ENCODE measurements at regions not wholly inside any gene's neighbourhood (a gene's known extent, or its start where the extent isn't known, plus 50 kb on each side); places are given as distances from the start of the nearest gene placed in this dataset.
A peak's percentile ranks its signal among the peaks of the same experiment; 100 is the strongest.

DNA sequence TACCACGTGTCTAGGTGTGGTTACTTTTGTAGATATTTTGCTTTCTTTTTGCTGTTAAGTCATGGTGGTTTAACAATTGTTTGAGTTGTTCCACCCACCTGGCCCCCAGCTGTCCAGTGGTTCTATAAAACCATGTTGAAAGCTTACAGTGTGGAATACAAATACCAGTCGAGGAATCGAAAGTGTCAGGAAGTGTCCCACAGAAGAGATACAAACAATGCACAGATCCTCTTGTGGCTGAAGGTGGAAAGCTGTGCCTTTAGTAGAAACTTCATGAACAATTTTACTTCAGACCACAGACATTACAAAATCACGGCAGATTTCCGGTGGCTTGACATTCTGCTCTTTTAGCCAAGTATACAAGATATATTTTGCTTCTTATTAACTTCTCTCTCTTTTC is 782.4 kb upstream of the SOX9 start:
- peak overlapping the region in 1 of 2 experiments; percentile 27; a peak in 2 of 4 replicates for H4K8ac ChIP-seq (ENCODE audit: low read depth in 2 of 2, low read length in 2 of 2)
- peak overlapping the region; percentile 65 for H2AFZ ChIP-seq (replicated peaks; ENCODE audit: low read length, poor library complexity)
- no peak overlapping the region for H4K91ac ChIP-seq (ENCODE audit: insufficient read depth, low read depth, low read length)
- no peak overlapping the region for H2AK9ac ChIP-seq (replicated peaks; ENCODE audit: low read depth, low read length, poor library complexity)
- peak overlapping the region; percentile 28; the same call in 1 of the 2 replicates for H3K9ac ChIP-seq (ENCODE audit: low read depth, low read length)
- dilution Hi-C loops (cut with HindIII; ENCODE audit: low sequenced_read_pairs, unreplicated experiment) (no loop called here), in situ Hi-C loops (cut with MboI; ENCODE audit: low sequenced_read_pairs) (no loop called here), intact Hi-C loops (cut with micrococcal nuclease) (loop anchor here (10.0 kb wide), 1 partner anchor 126 kb away; no protein-coding TSS in a partner anchor)
- no peak overlapping the region for H2AK5ac ChIP-seq (ENCODE audit: low read depth, low read length)
- H3K9me3 ChIP-seq (ENCODE audit: control insufficient read depth, insufficient read depth, low read length): no peaks in the 10 kb centered on the region
- no peaks in the 10 kb centered on the region for H3K79me1 ChIP-seq (ENCODE audit: low read depth in 1 of 2, low read length in 2 of 2)
- no peaks in the 10 kb centered on the region for H4K20me1 ChIP-seq (ENCODE audit: insufficient read depth, low read length)
- BruUV-seq (replicated peaks): no TSS peak
- H3K4me3 ChIP-seq (ENCODE audit: insufficient read depth, low read depth, low read length): peak overlapping the region; percentile 46; the same call in 1 of the 2 replicates
- peak overlapping the region; percentile 54; the same call in 1 of the 2 replicates for H2BK120ac ChIP-seq (ENCODE audit: low read depth, low read length)
- no CpG with 5 or more reads among the region's 5 CpGs for WGBS, 2 experiments (ENCODE audit: extremely low coverage in 2 of 2, insufficient read length in 1 of 2)
- H3K9me1 ChIP-seq (ENCODE audit: insufficient read depth, low read length): no peaks in the 10 kb centered on the region
- H4K5ac ChIP-seq (ENCODE audit: low read depth, low read length): no peak overlapping the region; the same call in 1 of the 2 replicates
- no peak overlapping the region for H2BK15ac ChIP-seq (ENCODE audit: low read depth, low read length)
- TF ChIP-seq FOS (IDR thresholded peaks at IDR 0.05; ENCODE audit: low read depth, low read length) (no peak), CEBPB (IDR thresholded peaks at IDR 0.05; ENCODE audit: low read depth, low read length) (no peak), POLR2A (IDR thresholded peaks at IDR 0.05; ENCODE audit: low read depth, low read length) (no peak), MAZ (IDR thresholded peaks at IDR 0.05; ENCODE audit: borderline replicate concordance, low read depth, low read length) (no peak), BHLHE40 (IDR thresholded peaks at IDR 0.05; ENCODE audit: low read depth, low read length) (no peak), NFE2L2 (IDR thresholded peaks at IDR 0.05; ENCODE audit: low read depth, low read length) (no peak), RCOR1 (IDR thresholded peaks at IDR 0.05; ENCODE audit: insufficient replicate concordance, low read length) (no peak), CHD1 (IDR thresholded peaks at IDR 0.05; ENCODE audit: low read depth, low read length) (no peak), MAFK (IDR thresholded peaks at IDR 0.05; ENCODE audit: low read depth, low read length) (no peak), RFX5 (IDR thresholded peaks at IDR 0.05; ENCODE audit: low read depth, low read length) (no peak), MXI1 (IDR thresholded peaks at IDR 0.05; ENCODE audit: borderline replicate concordance, low read depth, low read length) (no peak), SMC3 (IDR thresholded peaks at IDR 0.05; ENCODE audit: low read depth, low read length) (no peak), RAD21 (IDR thresholded peaks at IDR 0.05; ENCODE audit: low read length) (no peak)
- TF ChIP-seq, protein P1, sequence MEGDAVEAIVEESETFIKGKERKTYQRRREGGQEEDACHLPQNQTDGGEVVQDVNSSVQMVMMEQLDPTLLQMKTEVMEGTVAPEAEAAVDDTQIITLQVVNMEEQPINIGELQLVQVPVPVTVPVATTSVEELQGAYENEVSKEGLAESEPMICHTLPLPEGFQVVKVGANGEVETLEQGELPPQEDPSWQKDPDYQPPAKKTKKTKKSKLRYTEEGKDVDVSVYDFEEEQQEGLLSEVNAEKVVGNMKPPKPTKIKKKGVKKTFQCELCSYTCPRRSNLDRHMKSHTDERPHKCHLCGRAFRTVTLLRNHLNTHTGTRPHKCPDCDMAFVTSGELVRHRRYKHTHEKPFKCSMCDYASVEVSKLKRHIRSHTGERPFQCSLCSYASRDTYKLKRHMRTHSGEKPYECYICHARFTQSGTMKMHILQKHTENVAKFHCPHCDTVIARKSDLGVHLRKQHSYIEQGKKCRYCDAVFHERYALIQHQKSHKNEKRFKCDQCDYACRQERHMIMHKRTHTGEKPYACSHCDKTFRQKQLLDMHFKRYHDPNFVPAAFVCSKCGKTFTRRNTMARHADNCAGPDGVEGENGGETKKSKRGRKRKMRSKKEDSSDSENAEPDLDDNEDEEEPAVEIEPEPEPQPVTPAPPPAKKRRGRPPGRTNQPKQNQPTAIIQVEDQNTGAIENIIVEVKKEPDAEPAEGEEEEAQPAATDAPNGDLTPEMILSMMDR (conservative IDR thresholded peaks at IDR 0.05; ENCODE audit: low read depth, low read length): no peak
- TF ChIP-seq, protein P2, sequence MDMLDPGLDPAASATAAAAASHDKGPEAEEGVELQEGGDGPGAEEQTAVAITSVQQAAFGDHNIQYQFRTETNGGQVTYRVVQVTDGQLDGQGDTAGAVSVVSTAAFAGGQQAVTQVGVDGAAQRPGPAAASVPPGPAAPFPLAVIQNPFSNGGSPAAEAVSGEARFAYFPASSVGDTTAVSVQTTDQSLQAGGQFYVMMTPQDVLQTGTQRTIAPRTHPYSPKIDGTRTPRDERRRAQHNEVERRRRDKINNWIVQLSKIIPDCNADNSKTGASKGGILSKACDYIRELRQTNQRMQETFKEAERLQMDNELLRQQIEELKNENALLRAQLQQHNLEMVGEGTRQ (IDR thresholded peaks at IDR 0.05; ENCODE audit: low read depth, low read length): no peak
- TF ChIP-seq, protein P3, sequence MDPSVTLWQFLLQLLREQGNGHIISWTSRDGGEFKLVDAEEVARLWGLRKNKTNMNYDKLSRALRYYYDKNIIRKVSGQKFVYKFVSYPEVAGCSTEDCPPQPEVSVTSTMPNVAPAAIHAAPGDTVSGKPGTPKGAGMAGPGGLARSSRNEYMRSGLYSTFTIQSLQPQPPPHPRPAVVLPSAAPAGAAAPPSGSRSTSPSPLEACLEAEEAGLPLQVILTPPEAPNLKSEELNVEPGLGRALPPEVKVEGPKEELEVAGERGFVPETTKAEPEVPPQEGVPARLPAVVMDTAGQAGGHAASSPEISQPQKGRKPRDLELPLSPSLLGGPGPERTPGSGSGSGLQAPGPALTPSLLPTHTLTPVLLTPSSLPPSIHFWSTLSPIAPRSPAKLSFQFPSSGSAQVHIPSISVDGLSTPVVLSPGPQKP (IDR thresholded peaks at IDR 0.05; ENCODE audit: borderline replicate concordance, low read depth, low read length): no peak
- DNase-seq: peak; percentile 43
- no peak; the same call in 1 of the 2 replicates for ATAC-seq (ENCODE audit: low read depth)
- peak overlapping the region; percentile 13; the same call in 1 of the 2 replicates for H2BK20ac ChIP-seq (ENCODE audit: low read depth, low read length)
- H3K4me2 ChIP-seq (ENCODE audit: low read depth, low read length): peak overlapping the region; percentile 95; the same call in 1 of the 2 replicates
- peak overlapping the region; percentile 39; the same call in 1 of the 2 replicates for H3K18ac ChIP-seq (ENCODE audit: low read depth, low read length)
- no peak overlapping the region for H3K27ac ChIP-seq (ENCODE audit: insufficient read depth, low read length)
- H3K36me3 ChIP-seq (ENCODE audit: control insufficient read depth, insufficient read depth, low read length): no peaks in the 10 kb centered on the region
- no peak overlapping the region for H3K23ac ChIP-seq (ENCODE audit: low read depth, low read length)
- H3K4ac ChIP-seq (ENCODE audit: low read depth, low read length): 0 out of 2 replicates have a peak overlapping the region, but pooled peaks have one; percentile 25
- H3K14ac ChIP-seq (replicated peaks; ENCODE audit: low read depth, low read length): 0 out of 2 replicates have a peak overlapping the region, but pooled peaks have one; percentile 50
- no peak overlapping the region for H2BK5ac ChIP-seq (ENCODE audit: low read depth, low read length, poor library complexity, severe bottlenecking)
- no peaks in the 10 kb centered on the region for H3K27me3 ChIP-seq (ENCODE audit: control insufficient read depth, insufficient read depth, low read length)
- H3K4me1 ChIP-seq (ENCODE audit: control insufficient read depth, insufficient read depth, low read length): no peaks in the 10 kb centered on the region; the same call in 1 of the 2 replicates
- POLR2A ChIA-PET (ENCODE audit: unreplicated experiment): no interaction called here
- CTCF ChIA-PET: interaction anchor here (0.5 to 0.7 kb wide), 3 partner anchors 102 to 1805 kb away, joined by 3 to 4 read pairs (median 3); no protein-coding TSS in a partner anchor
- no peak overlapping the region for H3K56ac ChIP-seq (ENCODE audit: extremely low read depth, insufficient read depth, low read length)

All from IMR-90 (cell line).